NCI-H2227 (cell line): ENCODE measurements at regions not wholly inside any gene's neighbourhood (a gene's known extent, or its start where the extent isn't known, plus 50 kb on each side); places are given as distances from the start of the nearest gene placed in this dataset.
"Not testable (repeated sequence)": the region's sequence is repeated elsewhere in the genome, so short reads cannot be mapped to it uniquely, and the experiment has no call there.

Source experiments
- DNase-seq: peaks from one replicate; lab custom pipeline; 2025; ENCODE audit not compliant: unreplicated experiment; lab: John Stamatoyannopoulos, UW

GRCh38 chr1:187942986-187943385, 1114.2 kb downstream of the PLA2G4A start:
- DNase-seq = no peak

GRCh38 chr1:187943606-187944403, 1115.1 kb downstream of the PLA2G4A start:
- no peak for DNase-seq

- DNase-seq = not testable (repeated sequence)
These were observed 1117.9 kb downstream of the PLA2G4A start for GRCh38 chr1:187946661-187947060.

- DNase-seq = no peak
These were observed 1118.6 kb downstream of the PLA2G4A start for GRCh38 chr1:187947359-187947758.

DNA sequence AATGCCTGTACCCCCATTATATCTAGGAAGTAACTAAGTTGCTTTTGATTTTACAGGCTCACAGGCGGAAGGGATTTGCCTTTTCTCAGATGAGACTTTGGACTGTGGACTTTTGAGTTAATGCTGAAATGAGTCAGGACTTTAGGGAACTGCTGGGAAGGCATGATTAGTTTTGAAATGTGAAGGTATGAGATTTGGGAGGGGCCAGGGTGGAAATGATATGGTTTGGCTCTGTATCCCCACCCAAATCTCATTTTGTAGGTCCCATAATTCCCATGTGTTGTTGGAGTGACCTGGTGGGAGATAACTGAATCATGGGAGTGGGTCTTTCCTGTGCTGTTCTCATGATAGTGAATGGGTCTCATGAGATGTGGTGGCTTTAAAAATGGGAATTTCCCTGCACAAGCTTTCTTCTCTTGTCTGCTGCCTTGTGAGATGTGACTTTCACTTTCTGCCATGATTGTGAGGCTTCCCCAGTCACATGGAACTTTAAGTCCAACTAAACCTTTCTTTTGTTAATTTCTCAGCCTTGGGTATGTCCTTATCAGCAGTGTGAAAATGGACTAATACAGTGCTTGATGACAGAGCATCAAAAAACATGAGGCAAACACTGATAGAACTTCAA, 1119.5 kb downstream of the PLA2G4A start:
- DNase-seq = no peak

DNA sequence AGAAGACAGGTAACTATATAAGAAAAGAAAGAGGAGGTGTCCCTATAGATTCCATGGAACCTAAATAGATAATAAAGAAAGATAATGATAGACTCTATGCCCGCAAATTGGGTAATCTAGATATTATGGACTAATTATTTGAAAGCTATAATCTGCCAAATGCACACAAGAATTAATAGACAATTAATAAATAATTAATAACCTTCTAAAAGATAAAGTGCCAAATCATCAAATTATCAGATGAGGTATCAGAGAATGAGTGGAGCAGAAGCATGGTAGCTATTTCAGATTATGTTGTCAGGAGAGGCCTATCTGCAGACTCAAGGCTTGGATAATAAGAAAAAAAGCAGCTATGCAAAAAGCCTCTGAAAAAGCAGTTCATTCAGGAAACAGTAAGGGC, 1120.8 kb downstream of the PLA2G4A start:
- DNase-seq = no peak

GRCh38 chr1:187951817-187952216, 1123.1 kb downstream of the PLA2G4A start:
- no peak for DNase-seq

GRCh38 chr1:187952446-187952845, 1123.7 kb downstream of the PLA2G4A start:
- DNase-seq = no peak

- DNase-seq = no peak
These were observed 1128.2 kb downstream of the PLA2G4A start for GRCh38 chr1:187956975-187957374.

DNA sequence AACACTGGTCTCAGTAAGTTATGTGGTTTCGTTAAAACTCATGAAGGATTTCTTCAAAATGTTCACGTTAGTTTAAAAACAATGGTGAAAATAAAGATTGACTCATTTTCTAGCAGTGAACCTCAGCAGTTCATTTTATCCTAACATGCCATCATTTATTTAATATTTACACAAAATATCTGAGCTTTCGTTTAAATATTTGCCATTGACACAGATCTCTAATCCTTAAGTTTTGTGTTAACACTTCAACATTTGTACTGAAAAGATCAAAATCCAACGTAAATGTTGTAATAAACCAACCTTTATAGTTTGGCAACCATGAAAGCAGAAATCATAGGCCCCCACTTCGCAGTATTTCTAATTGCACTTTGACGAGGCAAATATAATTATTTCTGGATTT, 1129.5 kb downstream of the PLA2G4A start:
- no peak for DNase-seq

DNA sequence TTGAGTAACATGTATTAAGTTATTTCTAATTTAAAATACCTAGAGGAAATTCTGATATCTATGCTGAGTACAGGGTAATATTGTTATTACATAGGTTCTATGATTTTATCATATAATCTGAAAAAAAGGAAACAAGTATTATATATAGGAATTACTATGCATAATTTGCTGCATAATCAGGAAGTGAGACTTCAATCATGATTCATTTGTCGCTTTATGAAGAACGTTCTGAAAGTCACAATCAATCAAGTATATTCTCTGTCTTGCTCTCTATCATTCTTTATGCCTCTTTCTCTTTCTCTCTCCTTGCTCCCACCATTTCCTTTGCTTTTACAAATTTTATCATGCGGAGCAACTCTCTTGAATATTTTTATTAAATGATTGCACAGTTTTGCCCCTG, 1130.3 kb downstream of the PLA2G4A start:
- no peak for DNase-seq

DNA sequence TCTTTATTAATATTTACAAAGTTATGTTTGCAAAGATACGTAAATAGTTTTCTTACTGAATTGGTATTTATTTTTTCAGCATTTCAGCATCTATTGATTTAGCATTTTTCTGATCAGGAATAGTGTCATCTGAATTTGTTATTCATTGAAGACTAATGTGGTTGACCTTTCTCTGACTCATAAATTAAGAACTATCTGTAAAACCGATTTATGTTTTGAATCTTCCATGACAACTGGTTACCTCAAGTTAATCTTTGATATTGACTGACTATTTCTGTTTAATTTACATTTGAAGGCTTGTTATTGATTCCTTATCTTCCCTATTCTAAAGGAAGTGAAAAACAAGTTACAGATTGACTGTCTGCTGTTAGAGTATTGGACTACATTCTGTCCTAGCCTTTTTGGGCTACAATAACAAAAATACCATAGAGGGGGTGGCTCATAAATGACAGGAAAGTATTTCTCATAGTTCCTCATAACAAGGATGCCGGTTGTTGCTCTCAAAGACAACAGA, 1131.4 kb downstream of the PLA2G4A start:
- no peak for DNase-seq

DNA sequence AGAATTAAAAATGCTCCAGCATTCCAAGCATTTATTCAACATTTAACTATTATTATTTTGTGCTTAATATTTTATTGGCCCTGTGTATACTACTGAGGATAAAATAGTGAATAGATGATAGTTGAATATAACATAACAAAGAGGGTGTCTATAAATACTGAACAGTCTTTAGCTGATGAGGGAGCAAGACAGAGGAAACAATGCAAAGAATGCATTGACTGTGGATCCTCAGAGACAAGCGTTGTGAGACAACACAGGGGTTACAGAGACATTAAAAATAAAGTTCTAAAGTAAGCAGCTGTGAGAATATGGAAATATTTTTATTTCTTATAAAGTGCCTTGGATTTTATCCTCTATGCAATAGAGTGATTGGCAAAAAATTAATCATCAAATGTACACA, 1133.1 kb downstream of the PLA2G4A start:
- no peak for DNase-seq

- DNase-seq = no peak
These were observed 1143.1 kb downstream of the PLA2G4A start for GRCh38 chr1:187971851-187972250.

DNA sequence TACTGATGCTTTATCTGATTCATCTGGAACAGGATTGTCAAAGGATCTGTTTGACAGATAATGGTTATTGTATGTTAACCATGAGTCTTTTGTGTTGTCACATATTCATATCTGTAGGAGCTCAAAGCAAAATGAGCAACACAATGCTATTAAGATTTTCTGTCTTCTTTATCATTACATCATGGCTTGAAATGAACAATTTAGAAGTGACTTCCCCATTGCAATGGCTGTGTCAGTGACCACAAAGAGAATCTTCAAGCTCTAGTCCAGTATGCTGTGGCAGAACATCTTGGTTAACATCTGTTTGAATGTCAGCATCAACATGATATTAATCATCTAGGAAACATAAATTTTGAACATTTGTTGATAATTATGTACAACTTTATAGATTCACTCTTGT, 1148.5 kb downstream of the PLA2G4A start:
- no peak for DNase-seq

DNA sequence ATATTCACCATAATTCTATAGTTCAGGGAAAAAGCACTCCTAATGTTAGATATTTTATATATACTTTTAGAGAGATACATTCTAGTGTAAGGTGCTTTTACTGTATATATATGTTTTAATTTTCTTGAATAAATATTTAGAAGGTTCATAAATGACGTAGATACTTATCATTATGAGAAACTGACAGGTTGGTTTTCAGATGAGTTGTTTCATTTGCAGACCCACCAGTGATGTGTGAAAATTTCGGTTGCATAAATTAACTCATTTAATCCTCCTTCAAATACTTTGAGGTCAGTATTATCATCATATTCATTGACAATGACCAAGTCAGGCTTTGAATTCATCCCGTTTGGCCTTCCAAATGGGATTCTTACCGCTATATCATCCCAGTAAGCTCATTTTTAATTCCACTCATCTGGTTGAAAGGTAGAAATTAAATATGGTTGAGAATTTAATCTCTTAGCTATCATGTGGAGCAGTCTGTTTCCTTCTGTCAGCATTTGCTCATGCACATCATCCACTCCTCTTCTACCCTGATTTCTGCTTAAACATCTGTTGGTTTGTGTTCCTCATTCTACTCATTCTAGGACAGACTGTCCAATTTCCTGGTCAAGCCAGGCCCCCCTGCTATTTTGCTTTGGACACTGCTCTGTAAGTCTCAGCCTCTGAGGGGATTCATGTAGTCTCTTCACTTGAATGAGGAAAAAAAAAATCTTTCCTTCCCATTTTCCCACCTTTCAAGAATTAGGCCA, 1156.6 kb downstream of the PLA2G4A start:
- DNase-seq = no peak

GRCh38 chr1:187985897-187986654, 1157.3 kb downstream of the PLA2G4A start:
- DNase-seq = no peak

DNA sequence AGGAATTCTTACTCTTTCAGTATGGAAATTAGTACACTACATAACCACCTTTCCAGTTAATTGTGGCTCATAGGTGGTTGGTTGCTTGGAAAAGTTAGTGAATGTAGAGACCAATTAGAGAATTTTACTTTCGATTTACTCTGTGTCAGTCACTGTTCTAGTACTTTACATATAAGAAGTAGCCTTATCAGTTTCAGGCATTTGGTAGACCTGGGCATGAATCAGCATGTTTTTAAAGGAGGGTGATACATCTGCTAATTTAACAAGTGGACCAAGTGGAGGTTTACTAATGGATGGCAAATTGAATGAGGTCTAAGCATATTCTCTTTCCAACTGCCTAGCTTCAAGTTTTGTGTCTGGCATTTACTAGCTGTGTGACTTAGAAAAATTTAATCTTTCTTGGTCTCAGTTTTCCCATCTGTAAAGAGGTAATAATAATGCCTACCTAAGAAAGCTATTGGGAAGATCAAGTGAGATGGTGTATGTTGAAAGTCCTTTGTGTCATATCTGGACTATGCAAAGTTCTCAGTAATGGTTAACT, 1158.6 kb downstream of the PLA2G4A start:
- no peak for DNase-seq

DNA sequence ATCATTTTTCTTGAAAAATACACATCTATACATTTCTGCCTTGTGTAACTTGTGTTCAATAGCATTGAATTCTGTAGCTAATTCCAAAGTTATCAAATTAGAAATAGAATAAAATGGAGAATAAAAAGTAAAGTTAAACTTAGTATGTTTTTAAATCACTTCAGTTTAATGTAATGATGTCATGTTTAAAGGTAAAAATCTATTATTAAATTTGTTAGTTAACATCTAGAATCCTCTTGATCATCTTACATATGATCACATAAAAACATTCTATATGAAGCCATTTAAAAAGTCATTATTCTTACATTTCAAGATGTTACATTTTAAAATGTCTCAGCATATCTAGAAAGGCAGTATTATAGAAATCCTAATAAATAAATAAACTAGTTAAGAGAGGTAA, 1163.2 kb downstream of the PLA2G4A start:
- no peak for DNase-seq

GRCh38 chr1:187996780-187997179, 1168.0 kb downstream of the PLA2G4A start:
- no peak for DNase-seq

DNA sequence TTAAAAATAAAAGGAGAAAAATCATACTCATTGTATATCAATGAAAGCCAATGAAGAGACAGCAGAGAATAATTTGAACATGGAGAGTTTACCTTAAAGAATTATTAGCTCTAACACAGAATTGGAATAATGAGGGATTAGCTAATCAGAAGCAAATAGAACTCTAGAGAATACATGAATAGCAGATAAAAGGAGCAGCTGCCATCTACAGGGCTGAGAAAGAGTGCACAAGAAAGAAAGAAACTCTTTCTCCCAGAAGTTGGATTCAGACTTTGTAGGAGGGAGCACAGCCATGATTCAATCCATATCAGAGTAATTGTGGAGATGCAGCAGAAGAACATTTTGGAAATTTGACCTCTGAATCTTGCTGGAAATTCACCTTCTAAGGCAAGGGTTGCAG, 1171.2 kb downstream of the PLA2G4A start:
- no peak for DNase-seq
